B cell (primary cell): ENCODE measurements at regions not wholly inside any gene's neighbourhood (a gene's known extent, or its start where the extent isn't known, plus 50 kb on each side); places are given as distances from the start of the nearest gene placed in this dataset.

Experiments
- EZH2 ChIP-seq: IDR thresholded peaks from 2 replicates; pipeline ENCODE4 v1.6.1; 2012; ENCODE audit warnings: borderline replicate concordance, low read depth, mild to moderate bottlenecking, moderate library complexity, low read length; ENCODE audit not compliant: insufficient read depth, poor library complexity, severe bottlenecking
- TF ChIP-seq, protein P1 (sequence below): fragments of 200-600 bp; IDR thresholded peaks from one replicate; pipeline ENCODE4 v1.8.0; 2022; ENCODE audit warnings: antibody characterized with exemption, mild to moderate bottlenecking

DNA sequence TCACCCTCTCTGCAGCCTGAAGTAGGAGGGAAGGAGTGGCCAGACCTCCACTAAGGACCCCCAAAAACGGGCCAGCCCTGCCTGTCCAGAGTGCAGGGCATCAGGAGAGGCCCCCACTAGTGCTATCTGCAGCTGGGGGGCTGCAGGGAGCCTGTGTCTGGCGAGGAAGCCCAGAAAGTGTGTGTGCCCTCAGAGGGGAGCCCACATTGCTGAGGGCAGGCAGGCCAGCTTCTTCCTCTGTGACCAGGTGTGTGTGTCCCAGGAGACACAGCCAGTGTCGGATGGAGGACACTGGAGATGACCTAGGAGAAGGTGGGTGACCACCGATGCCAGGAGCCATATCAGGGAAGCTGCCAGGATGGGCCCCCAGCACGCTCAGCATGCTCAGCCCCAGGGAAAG is 218.7 kb downstream of the IRX2 start:
- TF ChIP-seq, protein P1, sequence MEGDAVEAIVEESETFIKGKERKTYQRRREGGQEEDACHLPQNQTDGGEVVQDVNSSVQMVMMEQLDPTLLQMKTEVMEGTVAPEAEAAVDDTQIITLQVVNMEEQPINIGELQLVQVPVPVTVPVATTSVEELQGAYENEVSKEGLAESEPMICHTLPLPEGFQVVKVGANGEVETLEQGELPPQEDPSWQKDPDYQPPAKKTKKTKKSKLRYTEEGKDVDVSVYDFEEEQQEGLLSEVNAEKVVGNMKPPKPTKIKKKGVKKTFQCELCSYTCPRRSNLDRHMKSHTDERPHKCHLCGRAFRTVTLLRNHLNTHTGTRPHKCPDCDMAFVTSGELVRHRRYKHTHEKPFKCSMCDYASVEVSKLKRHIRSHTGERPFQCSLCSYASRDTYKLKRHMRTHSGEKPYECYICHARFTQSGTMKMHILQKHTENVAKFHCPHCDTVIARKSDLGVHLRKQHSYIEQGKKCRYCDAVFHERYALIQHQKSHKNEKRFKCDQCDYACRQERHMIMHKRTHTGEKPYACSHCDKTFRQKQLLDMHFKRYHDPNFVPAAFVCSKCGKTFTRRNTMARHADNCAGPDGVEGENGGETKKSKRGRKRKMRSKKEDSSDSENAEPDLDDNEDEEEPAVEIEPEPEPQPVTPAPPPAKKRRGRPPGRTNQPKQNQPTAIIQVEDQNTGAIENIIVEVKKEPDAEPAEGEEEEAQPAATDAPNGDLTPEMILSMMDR, result no peak
- TF ChIP-seq EZH2, result no peak
